Choroid plexus epithelial cell (primary cell): ENCODE measurements at regions not wholly inside any gene's neighbourhood (a gene's known extent, or its start where the extent isn't known, plus 50 kb on each side); places are given as distances from the start of the nearest gene placed in this dataset.
A peak's percentile ranks its signal among the peaks of the same experiment; 100 is the strongest.

Experiments
- DNase-seq: peaks from one replicate; pipeline ENCODE4 v3.0.0-alpha.2; 2010; ENCODE audit warnings: low read depth
- H3K4me3 ChIP-seq: 2 replicates; pipeline ENCODE4 v1.5.1; 2011; ENCODE audit warnings: low read depth, mild to moderate bottlenecking, control low read depth, low read length, moderate library complexity
- CTCF ChIP-seq: conservative IDR thresholded peaks from 2 replicates; pipeline ENCODE4 v1.5.1; 2011; ENCODE audit warnings: low read depth, mild to moderate bottlenecking, control low read depth, inconsistent platforms, low read length, moderate library complexity

DNA sequence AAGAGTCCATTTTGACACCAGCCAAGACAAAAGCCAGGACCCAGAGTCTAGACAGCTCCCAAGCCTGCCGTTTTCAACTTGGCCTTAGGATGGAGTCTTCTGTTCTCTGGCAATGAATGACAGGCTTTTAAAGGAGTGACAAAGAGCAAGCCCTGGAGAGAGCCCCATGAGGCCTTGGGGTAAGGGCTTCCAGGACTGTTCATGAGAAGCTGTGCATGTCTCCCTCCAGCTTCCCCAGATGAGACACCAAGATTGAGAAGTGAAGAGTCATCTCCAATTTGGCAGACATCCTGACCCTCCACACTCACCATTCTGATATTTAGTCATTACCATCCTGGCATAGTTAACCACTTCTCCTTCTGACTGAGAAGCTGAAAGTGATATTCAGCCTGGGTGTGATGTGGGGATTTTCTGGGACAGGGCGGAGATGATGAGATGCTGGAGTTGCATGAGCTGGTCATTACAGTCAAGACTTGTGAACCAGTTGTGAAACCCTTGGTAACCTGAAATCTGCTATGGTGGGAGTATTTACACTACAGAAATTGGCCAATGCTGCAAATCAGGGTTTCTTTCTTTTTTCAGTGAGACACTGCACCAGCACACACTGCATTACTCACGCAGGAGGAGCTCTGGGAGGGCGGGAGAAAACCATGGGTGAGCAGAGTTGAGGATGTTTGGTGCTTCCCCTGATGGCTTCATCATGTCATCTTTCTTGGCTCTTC is 77.8 kb downstream of the VCPKMT start:
- DNase-seq, result peak; percentile 91
- peak; percentile 26 for TF ChIP-seq CTCF

DNA sequence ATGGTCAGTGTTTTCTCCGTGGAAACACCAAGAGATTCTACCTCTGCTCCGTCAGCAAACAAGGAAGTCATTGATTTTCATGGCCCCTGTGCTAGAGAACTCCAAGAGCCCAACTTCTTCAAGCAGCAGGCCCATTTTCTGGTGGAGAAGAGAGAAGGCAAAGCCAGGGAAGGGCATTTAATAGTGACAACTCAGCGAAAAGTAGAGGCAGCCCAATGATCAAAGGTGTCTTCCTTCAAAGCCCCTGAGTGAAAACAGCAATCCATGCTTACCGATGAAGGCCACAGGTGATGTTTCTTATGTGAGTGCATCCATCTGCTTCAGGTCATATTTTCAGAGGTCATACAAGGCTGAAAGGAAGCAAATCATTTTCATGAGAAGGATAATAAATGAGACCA is 77.3 kb downstream of the VCPKMT start:
- TF ChIP-seq CTCF, result no peak
- no peak for DNase-seq
- H3K4me3 ChIP-seq, result no peak overlapping the region

More for the DNA sequence above, 77.8 kb downstream of the VCPKMT start:
- H3K4me3 ChIP-seq, result no peak overlapping the region

- H3K4me3 ChIP-seq, result no peak overlapping the region
- TF ChIP-seq CTCF, result no peak
- peak; percentile 93 for DNase-seq
These were observed 76.5 kb downstream of the VCPKMT start for GRCh38 chr14:50039734-50040400.

- TF ChIP-seq CTCF, result no peak
- peak; percentile 89 for DNase-seq
- H3K4me3 ChIP-seq, result no peak overlapping the region
These were observed 76.0 kb downstream of the VCPKMT start for GRCh38 chr14:50040401-50040775.

DNA sequence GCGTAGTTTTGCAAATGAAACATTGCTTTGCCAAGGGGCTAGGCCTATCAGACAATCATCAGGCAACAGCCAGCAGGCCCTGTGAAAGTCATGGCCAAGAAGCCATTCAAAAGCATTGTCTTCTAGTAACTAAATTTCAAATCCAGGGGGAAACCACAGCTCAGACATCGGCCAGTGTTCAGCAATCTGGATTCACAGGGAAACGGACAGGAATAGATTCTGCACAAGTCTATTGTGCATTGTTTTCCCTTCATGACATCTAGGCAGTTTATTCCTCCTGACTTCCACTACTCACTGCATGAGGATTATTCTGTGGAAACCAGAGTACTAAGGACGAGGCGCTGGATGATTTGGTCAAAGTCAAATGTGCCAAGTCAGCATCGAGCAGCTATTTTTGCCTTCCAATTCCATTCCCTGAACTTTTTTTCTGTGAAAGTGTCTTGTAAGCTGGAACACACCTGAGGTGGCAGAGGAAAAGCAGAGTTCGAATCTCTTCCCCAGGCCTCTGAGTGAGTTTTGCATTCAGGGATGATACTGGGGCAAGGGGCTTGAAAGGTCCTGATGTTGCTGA is 75.4 kb downstream of the VCPKMT start:
- TF ChIP-seq CTCF, result no peak
- H3K4me3 ChIP-seq, result no peak overlapping the region
- no peak for DNase-seq

- H3K4me3 ChIP-seq, result no peak overlapping the region
- TF ChIP-seq CTCF, result no peak
- DNase-seq, result no peak
These were observed 74.4 kb downstream of the VCPKMT start for GRCh38 chr14:50041980-50042379.
